Dendritic cell treated with granulocyte-macrophage colony-stimulating factor and Interleukin-4, amounts not matched to agents 40 ng/mL and 50 ng/mL, for 4 days (primary cell): ENCODE measurements at regions not wholly inside any gene's neighbourhood (a gene's known extent, or its start where the extent isn't known, plus 50 kb on each side); places are given as distances from the start of the nearest gene placed in this dataset.

Experiments
- H3K27ac Mint-ChIP-seq: one replicate; pipeline ENCODE4 v1.8.0; 2022; ENCODE audit warnings: mild to moderate bottlenecking, mixed read lengths
- H3K27me3 Mint-ChIP-seq: one replicate; pipeline ENCODE4 v1.8.0; 2022; ENCODE audit warnings: mild to moderate bottlenecking, mixed read lengths
- H3K36me3 Mint-ChIP-seq: one replicate; pipeline ENCODE4 v1.8.0; 2022; ENCODE audit warnings: low read depth, mixed read lengths
- H3K4me1 Mint-ChIP-seq: one replicate; pipeline ENCODE4 v1.8.0; 2022; ENCODE audit warnings: low read depth, mixed read lengths
- H3K4me3 Mint-ChIP-seq: one replicate; pipeline ENCODE4 v1.8.0; 2022; ENCODE audit warnings: mild to moderate bottlenecking, moderate library complexity, mixed read lengths
- H3K9me3 Mint-ChIP-seq: one replicate; pipeline ENCODE4 v1.8.0; 2022; ENCODE audit warnings: mixed read lengths
- intact Hi-C: fragments of 100-400 bp; cut with micrococcal nuclease; formaldehyde crosslinking; loops from one replicate; pipeline ENCODE4 v1.15.0; 2022

DNA sequence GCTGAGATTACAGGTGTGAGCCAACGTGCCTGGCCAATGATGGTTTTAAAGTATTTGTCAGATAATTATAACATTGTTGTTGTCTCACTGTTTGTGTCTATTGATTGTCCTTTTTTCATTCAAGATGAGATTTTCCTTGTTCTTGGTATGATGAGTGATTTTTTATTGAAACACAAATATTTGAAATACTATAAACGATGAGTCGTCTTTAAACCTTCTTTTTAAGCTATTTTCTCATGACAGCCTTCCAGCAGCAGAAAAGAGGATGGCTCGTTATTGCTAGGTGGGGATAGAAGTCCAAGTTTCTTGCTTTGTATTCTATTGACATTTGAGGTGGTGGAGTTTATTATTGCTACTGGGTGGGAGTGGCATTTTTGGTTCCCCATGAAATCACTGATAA lies 61.7 kb upstream of the MDFIC2 start:
- Mint-ChIP-seq H3K4me1 (no peaks in the 10 kb centered on the region), H3K36me3 (no peaks in the 10 kb centered on the region), H3K4me3 (no peak overlapping the region), H3K27me3 (no peaks in the 10 kb centered on the region), H3K9me3 (peaks cover 12% of the 10 kb centered on the region), H3K27ac (no peak overlapping the region)
- intact Hi-C loops: no loop called here
